ENCODE measurements at regions not wholly inside any gene's neighbourhood (a gene's known extent, or its start where the extent isn't known, plus 50 kb on each side); places are given as distances from the start of the nearest gene placed in this dataset.

DNA sequence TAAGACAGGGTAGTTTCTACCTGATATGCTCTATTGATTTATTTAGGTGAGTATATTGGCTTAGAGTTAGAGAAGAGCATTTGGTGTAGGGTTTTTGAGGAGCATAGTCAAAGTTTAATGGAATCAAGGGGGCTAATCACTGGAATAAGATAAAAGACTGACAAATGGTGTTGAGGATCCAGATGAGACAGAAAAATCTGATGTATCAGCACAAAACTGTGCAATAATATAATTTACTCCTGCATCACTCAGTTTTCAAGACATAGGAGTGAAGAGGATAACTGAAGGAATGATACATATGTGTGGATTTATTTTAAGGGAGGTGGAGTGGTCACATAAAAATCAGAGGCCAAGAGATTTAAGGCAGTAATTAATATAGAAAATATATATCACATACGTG lies 339.2 kb downstream of the NYAP2 start:
- WGBS, 2 donors, result 88 to 92% methylated on average over 1 of the region's 1 CpG
- Histone ChIP-seq H3K9me3 (no peaks in the 10 kb centered on the region), H3K27ac (no peak overlapping the region), H3K4me3 (no peak overlapping the region), H3K4me1 (peaks cover 8% of the 10 kb centered on the region), H3K27me3 (no peaks in the 10 kb centered on the region), H3K36me3 (ENCODE audit: low read depth, missing control alignments) (no peaks in the 10 kb centered on the region)
- no peak for TF ChIP-seq POLR2A (IDR thresholded peaks at IDR 0.05)
- TF ChIP-seq, protein P1, sequence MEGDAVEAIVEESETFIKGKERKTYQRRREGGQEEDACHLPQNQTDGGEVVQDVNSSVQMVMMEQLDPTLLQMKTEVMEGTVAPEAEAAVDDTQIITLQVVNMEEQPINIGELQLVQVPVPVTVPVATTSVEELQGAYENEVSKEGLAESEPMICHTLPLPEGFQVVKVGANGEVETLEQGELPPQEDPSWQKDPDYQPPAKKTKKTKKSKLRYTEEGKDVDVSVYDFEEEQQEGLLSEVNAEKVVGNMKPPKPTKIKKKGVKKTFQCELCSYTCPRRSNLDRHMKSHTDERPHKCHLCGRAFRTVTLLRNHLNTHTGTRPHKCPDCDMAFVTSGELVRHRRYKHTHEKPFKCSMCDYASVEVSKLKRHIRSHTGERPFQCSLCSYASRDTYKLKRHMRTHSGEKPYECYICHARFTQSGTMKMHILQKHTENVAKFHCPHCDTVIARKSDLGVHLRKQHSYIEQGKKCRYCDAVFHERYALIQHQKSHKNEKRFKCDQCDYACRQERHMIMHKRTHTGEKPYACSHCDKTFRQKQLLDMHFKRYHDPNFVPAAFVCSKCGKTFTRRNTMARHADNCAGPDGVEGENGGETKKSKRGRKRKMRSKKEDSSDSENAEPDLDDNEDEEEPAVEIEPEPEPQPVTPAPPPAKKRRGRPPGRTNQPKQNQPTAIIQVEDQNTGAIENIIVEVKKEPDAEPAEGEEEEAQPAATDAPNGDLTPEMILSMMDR (IDR thresholded peaks at IDR 0.05), result no peak
- no peak for DNase-seq
- intact Hi-C loops (cut with DNase I; ENCODE audit: low total_unique reads), result no loop called here

DNA sequence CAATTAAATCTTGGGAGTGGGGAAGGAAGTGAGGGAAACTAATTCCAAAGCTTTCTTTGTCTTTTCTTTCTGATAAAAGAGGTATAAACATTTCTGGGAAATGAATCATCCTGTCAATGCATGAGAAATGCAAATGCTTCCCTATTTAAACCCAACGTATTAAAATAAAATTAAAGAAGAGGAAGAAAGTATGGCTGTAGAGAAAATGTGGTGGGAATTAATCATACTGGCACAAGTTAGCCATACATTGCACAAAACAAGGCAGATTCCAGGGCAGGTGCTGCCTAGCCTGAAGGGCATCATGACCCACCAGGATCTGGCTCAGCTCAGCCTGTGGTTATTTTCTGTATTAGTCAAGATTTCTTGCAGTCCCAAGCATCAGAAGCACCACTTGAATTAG lies 338.0 kb downstream of the NYAP2 start:
- no peaks in the 10 kb centered on the region for H3K27me3 ChIP-seq
- DNase-seq, result no peak
- no peaks in the 10 kb centered on the region for H3K9me3 ChIP-seq
- TF ChIP-seq, protein P1 (IDR thresholded peaks at IDR 0.05), result no peak
- no peak for TF ChIP-seq POLR2A (IDR thresholded peaks at IDR 0.05)
- H3K4me3 ChIP-seq, result no peak overlapping the region
- intact Hi-C loops (cut with DNase I; ENCODE audit: low total_unique reads), result no loop called here
- peaks cover 8% of the 10 kb centered on the region for H3K4me1 ChIP-seq
- H3K27ac ChIP-seq, result no peak overlapping the region
- WGBS, 2 donors, result 53 to 68% methylated on average over 1 of the region's 1 CpG
- no peaks in the 10 kb centered on the region for H3K36me3 ChIP-seq (ENCODE audit: low read depth, missing control alignments)

DNA sequence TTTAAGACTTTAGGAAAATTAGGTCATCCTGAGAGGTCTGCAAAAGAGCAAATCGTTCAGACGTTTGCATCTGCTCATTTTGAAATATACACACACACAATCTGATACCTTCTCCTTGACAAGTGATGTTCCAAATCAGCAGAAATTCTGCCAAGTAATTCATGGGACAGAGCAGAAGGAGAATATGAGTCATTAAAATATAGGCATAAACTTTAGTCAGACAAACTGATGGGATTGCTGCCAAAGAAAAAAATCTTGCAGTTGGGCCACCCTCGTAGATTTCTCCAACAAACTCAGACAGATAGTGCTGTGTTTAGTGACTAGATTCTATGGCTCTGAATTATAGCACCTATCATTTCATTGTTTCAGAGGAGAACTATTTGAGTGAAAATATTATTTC lies 336.3 kb downstream of the NYAP2 start:
- Histone ChIP-seq H3K27ac (no peak overlapping the region), H3K4me1 (peaks cover 8% of the 10 kb centered on the region), H3K36me3 (ENCODE audit: low read depth, missing control alignments) (no peaks in the 10 kb centered on the region), H3K4me3 (no peak overlapping the region), H3K27me3 (no peaks in the 10 kb centered on the region), H3K9me3 (no peaks in the 10 kb centered on the region)
- intact Hi-C loops (cut with DNase I; ENCODE audit: low total_unique reads), result no loop called here
- WGBS, 2 donors, result 27 to 29% methylated on average over 3 of the region's 3 CpGs
- no peak for TF ChIP-seq POLR2A (IDR thresholded peaks at IDR 0.05)
- TF ChIP-seq, protein P1 (IDR thresholded peaks at IDR 0.05), result no peak
- no peak for DNase-seq

DNA sequence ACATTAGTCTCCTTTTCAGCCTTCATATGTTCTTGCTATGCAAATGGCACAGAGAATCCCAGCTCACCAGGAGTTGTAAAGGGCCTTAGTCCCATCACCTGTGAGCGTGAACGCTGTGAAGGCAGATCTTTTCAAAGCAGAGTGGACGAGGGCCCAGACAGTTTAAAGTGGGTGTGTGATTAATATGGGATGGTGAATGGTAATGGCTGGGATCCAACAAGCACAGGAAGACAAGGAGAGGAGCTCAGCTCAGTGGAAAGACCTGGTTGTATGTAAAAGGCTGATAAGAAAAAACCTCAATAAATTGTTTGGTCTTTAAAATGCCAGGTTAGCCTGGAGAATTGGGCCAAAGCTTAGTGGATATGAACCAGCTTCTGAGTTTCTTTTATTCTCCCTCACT lies 326.2 kb downstream of the NYAP2 start:
- H3K4me1 ChIP-seq, result no peaks in the 10 kb centered on the region
- intact Hi-C loops (cut with DNase I; ENCODE audit: low total_unique reads), result no loop called here
- H3K4me3 ChIP-seq, result no peak overlapping the region
- no peak overlapping the region for H3K27ac ChIP-seq
- H3K27me3 ChIP-seq, result no peaks in the 10 kb centered on the region
- WGBS, 2 donors, result 67 to 77% methylated on average over 3 of the region's 3 CpGs
- H3K9me3 ChIP-seq, result no peaks in the 10 kb centered on the region
- TF ChIP-seq, protein P1 (IDR thresholded peaks at IDR 0.05), result no peak
- no peak for TF ChIP-seq POLR2A (IDR thresholded peaks at IDR 0.05)
- no peaks in the 10 kb centered on the region for H3K36me3 ChIP-seq (ENCODE audit: low read depth, missing control alignments)
- DNase-seq, result no peak

Small RNA genes in the stretch of these regions (microRNA-seq; reads per million reads assigned to microRNA genes)
- 0 reads per million in 2 donors for gene MIR5702 (ENCODE audit: borderline number of aligned reads in 2 of 2, borderline replicate concordance in 1 of 2)

Small RNA genes in the stretch of these regions (small RNA-seq; reads per million reads assigned to genes)
- gene AC068138.1 (0 reads per million in 2 donors), gene MIR5702 (0 reads per million in 2 donors)

Measured in testis (tissue), 2 donors.